CD4-positive, alpha-beta T cell (primary cell): ENCODE measurements at regions not wholly inside any gene's neighbourhood (a gene's known extent, or its start where the extent isn't known, plus 50 kb on each side); places are given as distances from the start of the nearest gene placed in this dataset.

Experiments used
- ATAC-seq: fragments of 200-7000 bp; cut with Tn5 transposase; one replicate; pipeline ENCODE4 v1.10.0; 2022; ENCODE audit warnings: mild to moderate bottlenecking; ENCODE audit not compliant: poor library complexity
- CTCF ChIA-PET: fragments of 350-600 bp; sonication (Branson Sonifier 250); formaldehyde crosslinking; loops from one replicate; lab custom pipeline; 2021; ENCODE audit warnings: antibody characterized with exemption, inconsistent platforms; lab: Charles Lee
- POLR2A ChIA-PET: fragments of 350-600 bp; sonication (Branson Sonifier 250); formaldehyde crosslinking; loops from one replicate; lab custom pipeline; 2021; ENCODE audit warnings: antibody characterized with exemption, inconsistent platforms; lab: Charles Lee
- DNase-seq, 14 experiments: peaks; one replicate each; pipeline ENCODE4 v3.0.0-alpha.2; 2013 to 2020; ENCODE audit warnings: mixed read lengths in 2 of 14
- H3K27ac ChIP-seq, 2 donors: one replicate each; pipeline versions ENCODE4 v1.5.1 to v1.7.0; 2013; ENCODE audit warnings: low read length in 2 of 2, low read depth in 1 of 2, mild to moderate bottlenecking in 1 of 2
- H3K27me3 ChIP-seq, 2 experiments: 1 replicate in 1 of 2; 2 replicates in 1 of 2; pipeline versions ENCODE4 v1.6.1 to v1.7.0; 2013; ENCODE audit warnings: low read length in 2 of 2, control low read depth in 1 of 2, mild to moderate bottlenecking in 1 of 2, moderate library complexity in 1 of 2; ENCODE audit not compliant: insufficient read depth in 2 of 2, control insufficient read depth in 1 of 2
- H3K36me3 ChIP-seq: one replicate; pipeline ENCODE4 v1.6.1; 2013; ENCODE audit warnings: low read length, control low read depth; ENCODE audit not compliant: insufficient read depth
- H3K4me1 ChIP-seq: one replicate; pipeline ENCODE4 v1.6.1; 2013; ENCODE audit warnings: low read length, control low read depth; ENCODE audit not compliant: insufficient read depth
- H3K4me3 ChIP-seq: one replicate; pipeline ENCODE4 v1.5.1; 2013; ENCODE audit warnings: mild to moderate bottlenecking, low read length, moderate library complexity
- H3K9me3 ChIP-seq, 2 experiments: 1 replicate in 1 of 2; 2 replicates in 1 of 2; pipeline versions ENCODE4 v1.6.1 to v1.7.0; 2013; ENCODE audit warnings: low read length in 2 of 2, mild to moderate bottlenecking in 2 of 2, control low read depth in 1 of 2, moderate library complexity in 1 of 2; ENCODE audit not compliant: control insufficient read depth in 1 of 2, insufficient read depth in 1 of 2
- H3K27ac Mint-ChIP-seq: one replicate; pipeline ENCODE4 v1.8.0; 2020; ENCODE audit warnings: mixed read lengths
- H3K27me3 Mint-ChIP-seq: one replicate; pipeline ENCODE4 v1.8.0; 2021; ENCODE audit warnings: mixed read lengths
- H3K36me3 Mint-ChIP-seq: one replicate; pipeline ENCODE4 v1.8.0; 2021; ENCODE audit warnings: low read depth, mixed read lengths
- H3K4me1 Mint-ChIP-seq: one replicate; pipeline ENCODE4 v1.8.0; 2021; ENCODE audit warnings: low read depth, mixed read lengths
- H3K4me3 Mint-ChIP-seq: one replicate; pipeline ENCODE4 v1.8.0; 2020; ENCODE audit warnings: mild to moderate bottlenecking, mixed read lengths
- H3K9me3 Mint-ChIP-seq: one replicate; pipeline ENCODE4 v1.8.0; 2020; ENCODE audit warnings: mixed read lengths
- intact Hi-C, 2 experiments: fragments of 100-400 bp; cut with DNase I in 1 of 2; cut with micrococcal nuclease in 1 of 2; formaldehyde crosslinking; loops; one replicate each; pipeline versions ENCODE4 v1.15.1 to v1.9.0; 2023 to 2025; cut with DNase I, micrococcal nuclease
- TF ChIP-seq, protein P1 (sequence below): fragments of 200-600 bp; IDR thresholded peaks from one replicate; pipeline ENCODE4 v1.8.0; 2022; ENCODE audit warnings: antibody characterized with exemption, mild to moderate bottlenecking

DNA sequence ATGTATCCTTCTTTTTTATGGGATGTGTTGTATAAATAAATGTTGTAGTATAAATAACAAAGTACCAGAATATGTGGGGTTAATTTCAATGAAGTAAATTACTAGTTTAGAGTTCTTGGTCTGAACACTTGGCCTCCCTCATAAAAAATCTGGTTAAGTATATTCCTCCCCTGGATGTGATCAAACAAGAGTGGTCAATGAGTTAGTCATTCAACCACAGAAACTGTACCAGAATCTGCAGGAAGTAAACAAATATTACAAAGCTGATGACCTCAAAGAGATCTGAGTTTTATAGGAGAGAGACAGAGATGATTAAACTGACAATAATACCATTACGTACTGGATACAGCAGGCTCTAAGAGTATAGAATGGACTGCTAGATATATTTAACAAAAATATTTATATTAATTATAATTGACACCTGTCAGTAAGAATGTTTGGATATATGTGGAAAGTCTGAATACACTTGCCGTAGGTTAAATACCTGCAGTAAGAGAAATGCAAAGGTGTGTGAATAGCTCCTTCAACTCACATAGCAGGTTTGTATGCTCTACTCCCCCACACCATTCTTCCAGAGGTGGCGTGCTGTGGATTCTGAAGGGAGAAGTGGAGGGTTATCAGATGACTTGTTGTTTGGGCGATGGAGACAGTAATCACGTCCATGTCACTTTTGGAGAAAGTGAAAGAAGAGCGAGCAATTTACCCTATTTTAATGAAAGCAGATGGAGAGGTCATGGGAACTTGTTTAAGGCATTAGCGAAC is 108.3 kb upstream of the LRATD1 start:
- intact Hi-C loops = no loop called here
- Mint-ChIP-seq H3K36me3 (no peaks in the 10 kb centered on the region), H3K27ac (no peak overlapping the region), H3K4me3 (no peak overlapping the region), H3K27me3 (no peaks in the 10 kb centered on the region), H3K9me3 (no peaks in the 10 kb centered on the region), H3K4me1 (no peaks in the 10 kb centered on the region)
- ATAC-seq = no peak
- no peaks in the 10 kb centered on the region for H3K27me3 ChIP-seq
- H3K9me3 ChIP-seq = peaks cover 0 to 4% of the 10 kb centered on the region in 2 experiments
- DNase-seq = no peak
- TF ChIP-seq, protein P1, sequence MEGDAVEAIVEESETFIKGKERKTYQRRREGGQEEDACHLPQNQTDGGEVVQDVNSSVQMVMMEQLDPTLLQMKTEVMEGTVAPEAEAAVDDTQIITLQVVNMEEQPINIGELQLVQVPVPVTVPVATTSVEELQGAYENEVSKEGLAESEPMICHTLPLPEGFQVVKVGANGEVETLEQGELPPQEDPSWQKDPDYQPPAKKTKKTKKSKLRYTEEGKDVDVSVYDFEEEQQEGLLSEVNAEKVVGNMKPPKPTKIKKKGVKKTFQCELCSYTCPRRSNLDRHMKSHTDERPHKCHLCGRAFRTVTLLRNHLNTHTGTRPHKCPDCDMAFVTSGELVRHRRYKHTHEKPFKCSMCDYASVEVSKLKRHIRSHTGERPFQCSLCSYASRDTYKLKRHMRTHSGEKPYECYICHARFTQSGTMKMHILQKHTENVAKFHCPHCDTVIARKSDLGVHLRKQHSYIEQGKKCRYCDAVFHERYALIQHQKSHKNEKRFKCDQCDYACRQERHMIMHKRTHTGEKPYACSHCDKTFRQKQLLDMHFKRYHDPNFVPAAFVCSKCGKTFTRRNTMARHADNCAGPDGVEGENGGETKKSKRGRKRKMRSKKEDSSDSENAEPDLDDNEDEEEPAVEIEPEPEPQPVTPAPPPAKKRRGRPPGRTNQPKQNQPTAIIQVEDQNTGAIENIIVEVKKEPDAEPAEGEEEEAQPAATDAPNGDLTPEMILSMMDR = no peak
- CTCF ChIA-PET = no interaction called here
- H3K4me3 ChIP-seq = no peak overlapping the region
- no peaks in the 10 kb centered on the region for H3K4me1 ChIP-seq
- no peak overlapping the region for H3K27ac ChIP-seq
- POLR2A ChIA-PET = no interaction called here
- H3K36me3 ChIP-seq = no peaks in the 10 kb centered on the region

DNA sequence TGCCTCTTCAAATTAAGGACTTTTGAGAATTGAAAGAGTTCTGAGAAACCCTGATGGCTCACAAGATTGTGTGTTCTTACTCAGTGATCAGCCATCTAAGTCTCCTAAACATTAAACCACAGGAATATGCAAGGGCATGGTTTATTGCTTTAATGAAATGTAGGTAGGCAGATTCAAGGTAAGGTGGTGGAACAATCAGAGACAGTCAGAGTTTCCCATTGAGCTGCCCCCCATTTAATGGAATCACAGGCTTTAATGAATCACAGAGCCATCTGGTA is 107.8 kb upstream of the LRATD1 start:
- POLR2A ChIA-PET = no interaction called here
- TF ChIP-seq, protein P1 = no peak

DNA sequence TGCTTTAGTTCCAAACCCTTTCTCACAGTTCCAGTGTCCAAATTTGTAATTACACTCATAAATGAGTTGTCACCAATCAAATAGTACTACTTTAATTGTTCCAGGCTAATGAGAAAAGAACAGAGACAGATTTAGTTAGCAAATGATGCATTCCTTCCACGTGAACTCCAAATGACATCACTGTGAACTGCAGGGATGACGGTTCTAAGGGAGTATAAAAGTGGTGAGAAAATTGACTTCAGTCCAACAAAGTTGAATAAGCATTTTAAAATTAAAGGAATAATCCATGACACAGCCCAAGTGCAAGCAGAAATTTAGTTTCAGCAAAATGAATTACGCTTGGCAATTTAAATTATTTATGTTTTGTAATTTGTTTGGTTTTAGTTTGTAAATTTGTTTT is 102.0 kb upstream of the LRATD1 start:
- H3K9me3 Mint-ChIP-seq = no peaks in the 10 kb centered on the region
- Histone ChIP-seq H3K27me3 (no peaks in the 10 kb centered on the region), H3K36me3 (no peaks in the 10 kb centered on the region), H3K27ac (no peak overlapping the region), H3K4me3 (no peak overlapping the region), H3K4me1 (no peaks in the 10 kb centered on the region), H3K9me3 (peaks cover 0 to 5% of the 10 kb centered on the region in 2 experiments)
- H3K27ac Mint-ChIP-seq = no peak overlapping the region
- no peaks in the 10 kb centered on the region for H3K27me3 Mint-ChIP-seq
- H3K4me1 Mint-ChIP-seq = no peaks in the 10 kb centered on the region
- no peak overlapping the region for H3K4me3 Mint-ChIP-seq
- no peaks in the 10 kb centered on the region for H3K36me3 Mint-ChIP-seq
- intact Hi-C loops = no loop called here
- DNase-seq = no peak
- ChIA-PET POLR2A (no interaction called here), CTCF (no interaction called here)
- TF ChIP-seq, protein P1 = no peak
- no peak for ATAC-seq

More for the DNA sequence above, 107.8 kb upstream of the LRATD1 start:
- Mint-ChIP-seq H3K36me3 (no peaks in the 10 kb centered on the region), H3K4me3 (no peak overlapping the region), H3K9me3 (no peaks in the 10 kb centered on the region), H3K27me3 (no peaks in the 10 kb centered on the region), H3K27ac (no peak overlapping the region), H3K4me1 (no peaks in the 10 kb centered on the region)
- Histone ChIP-seq H3K9me3 (peaks cover 0 to 4% of the 10 kb centered on the region in 2 experiments), H3K4me3 (no peak overlapping the region), H3K27me3 (no peaks in the 10 kb centered on the region), H3K36me3 (no peaks in the 10 kb centered on the region), H3K27ac (no peak overlapping the region), H3K4me1 (no peaks in the 10 kb centered on the region)
- CTCF ChIA-PET = no interaction called here
- DNase-seq (no peak), ATAC-seq (no peak)
- intact Hi-C loops = no loop called here
